AG09309 (cell line): ENCODE measurements at regions not wholly inside any gene's neighbourhood (a gene's known extent, or its start where the extent isn't known, plus 50 kb on each side); places are given as distances from the start of the nearest gene placed in this dataset.

ENCODE experiments used
- DNase-seq: peaks from one replicate; pipeline ENCODE4 v3.0.0-alpha.2; 2010; ENCODE audit warnings: low read depth
- H3K4me3 ChIP-seq: 2 replicates; pipeline ENCODE4 v1.5.1; 2011; ENCODE audit warnings: mild to moderate bottlenecking, low read depth, low read length, moderate library complexity; ENCODE audit not compliant: control insufficient read depth
- CTCF ChIP-seq: IDR thresholded peaks from 2 replicates; pipeline ENCODE4 v1.5.1; 2011; ENCODE audit warnings: mild to moderate bottlenecking, low read depth, low read length, inconsistent platforms; ENCODE audit not compliant: insufficient read depth, control insufficient read depth; ENCODE audit errors: missing control alignments

GRCh38 chr6:27679308-27679963 is 206.5 kb upstream of the ZNF184 start:
- no peak overlapping the region; the same call in 1 of the 2 replicates for H3K4me3 ChIP-seq
- no peak for DNase-seq
- TF ChIP-seq CTCF, result no peak

- DNase-seq, result no peak
- H3K4me3 ChIP-seq, result no peak overlapping the region
- no peak for TF ChIP-seq CTCF
Measured at GRCh38 chr6:27678469-27678868, 205.6 kb upstream of the ZNF184 start.

GRCh38 chr6:27674882-27675281 is 202.0 kb upstream of the ZNF184 start:
- no peak for DNase-seq
- no peak overlapping the region for H3K4me3 ChIP-seq
- no peak for TF ChIP-seq CTCF

GRCh38 chr6:27672113-27672799 is 199.4 kb upstream of the ZNF184 start:
- no peak overlapping the region for H3K4me3 ChIP-seq
- no peak for DNase-seq
- TF ChIP-seq CTCF, result no peak

- TF ChIP-seq CTCF, result no peak
- H3K4me3 ChIP-seq, result no peak overlapping the region
- DNase-seq, result no peak
Measured at GRCh38 chr6:27669624-27670301, 196.9 kb upstream of the ZNF184 start.

- no peak for DNase-seq
- no peak for TF ChIP-seq CTCF
- H3K4me3 ChIP-seq, result no peak overlapping the region
Measured at GRCh38 chr6:27669295-27669623, 196.4 kb upstream of the ZNF184 start.
